Activated CD4-positive, alpha-beta memory T cell treated with anti-CD3 and anti-CD28 coated beads for 36 hours (primary cell): ENCODE measurements at regions not wholly inside any gene's neighbourhood (a gene's known extent, or its start where the extent isn't known, plus 50 kb on each side); places are given as distances from the start of the nearest gene placed in this dataset.

Source experiments
- CTCF ChIA-PET: fragments of 350-600 bp; sonication (Branson Sonifier 250); formaldehyde crosslinking; loops from one replicate; lab custom pipeline; 2021; ENCODE audit warnings: antibody characterized with exemption, inconsistent platforms; lab: Charles Lee
- POLR2A ChIA-PET: fragments of 350-600 bp; sonication (Branson Sonifier 250); formaldehyde crosslinking; loops from one replicate; lab custom pipeline; 2021; ENCODE audit warnings: antibody characterized with exemption; lab: Charles Lee
- DNase-seq: peaks from one replicate; pipeline ENCODE4 v3.0.0-alpha.2; 2020
- H3K27ac Mint-ChIP-seq: one replicate; pipeline ENCODE4 v1.8.0; 2021; ENCODE audit warnings: mixed read lengths
- H3K27me3 Mint-ChIP-seq: one replicate; pipeline ENCODE4 v1.8.0; 2021; ENCODE audit warnings: mixed read lengths
- H3K36me3 Mint-ChIP-seq: one replicate; pipeline ENCODE4 v1.8.0; 2021; ENCODE audit warnings: mixed read lengths
- H3K4me1 Mint-ChIP-seq: one replicate; pipeline ENCODE4 v1.8.0; 2021; ENCODE audit warnings: low read depth, mixed read lengths
- H3K4me3 Mint-ChIP-seq: one replicate; pipeline ENCODE4 v1.8.0; 2021; ENCODE audit warnings: mild to moderate bottlenecking, mixed read lengths
- H3K9me3 Mint-ChIP-seq: one replicate; pipeline ENCODE4 v1.8.0; 2021; ENCODE audit warnings: mixed read lengths
- intact Hi-C: fragments of 100-400 bp; cut with micrococcal nuclease; formaldehyde crosslinking; loops from one replicate; pipeline ENCODE4 v1.15.1; 2023

- no peak overlapping the region for H3K4me3 Mint-ChIP-seq
- ChIA-PET POLR2A (no interaction called here), CTCF (interaction anchor here (0.7 to 9.5 kb wide), 6 partner anchors 20 to 504 kb away, joined by 3 to 135 read pairs (median 5); no protein-coding TSS in a partner anchor)
- DNase-seq, result no peak
- peaks cover 3% of the 10 kb centered on the region for H3K27me3 Mint-ChIP-seq
- no peak overlapping the region for H3K27ac Mint-ChIP-seq
- H3K36me3 Mint-ChIP-seq, result no peaks in the 10 kb centered on the region
- H3K9me3 Mint-ChIP-seq, result no peaks in the 10 kb centered on the region
- intact Hi-C loops, result no loop called here
- no peaks in the 10 kb centered on the region for H3K4me1 Mint-ChIP-seq
These were observed 87.2 kb upstream of the LANCL2 start for GRCh38 chr7:55277916-55278315.

GRCh38 chr7:55278321-55278720, 86.8 kb upstream of the LANCL2 start:
- H3K27me3 Mint-ChIP-seq, result peaks cover 3% of the 10 kb centered on the region
- POLR2A ChIA-PET, result no interaction called here
- no peaks in the 10 kb centered on the region for H3K4me1 Mint-ChIP-seq
- intact Hi-C loops, result no loop called here
- CTCF ChIA-PET, result interaction anchor here (1.1 to 9.5 kb wide), 3 partner anchors 23 to 136 kb away, joined by 3 to 135 read pairs (median 4); no protein-coding TSS in a partner anchor
- H3K27ac Mint-ChIP-seq, result no peak overlapping the region
- H3K9me3 Mint-ChIP-seq, result no peaks in the 10 kb centered on the region
- no peak for DNase-seq
- H3K4me3 Mint-ChIP-seq, result no peak overlapping the region
- H3K36me3 Mint-ChIP-seq, result no peaks in the 10 kb centered on the region

- H3K36me3 Mint-ChIP-seq, result no peaks in the 10 kb centered on the region
- DNase-seq, result no peak
- intact Hi-C loops, result no loop called here
- no peak overlapping the region for H3K4me3 Mint-ChIP-seq
- ChIA-PET POLR2A (no interaction called here), CTCF (interaction anchor here (0.6 to 9.5 kb wide), 13 partner anchors 9 to 506 kb away, joined by 3 to 135 read pairs (median 4); partner anchors contain the start of gene LANCL2)
- no peaks in the 10 kb centered on the region for H3K4me1 Mint-ChIP-seq
- H3K27me3 Mint-ChIP-seq, result peaks cover 3% of the 10 kb centered on the region
- no peaks in the 10 kb centered on the region for H3K9me3 Mint-ChIP-seq
- H3K27ac Mint-ChIP-seq, result no peak overlapping the region
These were observed 85.9 kb upstream of the LANCL2 start for GRCh38 chr7:55279080-55279845.

- DNase-seq, result peak; percentile 66
- Mint-ChIP-seq H3K27me3 (peaks cover 3% of the 10 kb centered on the region), H3K4me3 (no peak overlapping the region), H3K27ac (no peak overlapping the region), H3K4me1 (no peaks in the 10 kb centered on the region), H3K9me3 (no peaks in the 10 kb centered on the region), H3K36me3 (no peaks in the 10 kb centered on the region)
- CTCF ChIA-PET, result interaction anchor here (0.6 to 9.5 kb wide), 20 partner anchors 9 to 685 kb away, joined by 3 to 135 read pairs (median 4); partner anchors contain the start of genes LANCL2 and NIPSNAP2
- POLR2A ChIA-PET, result no interaction called here
- intact Hi-C loops, result loop anchor here (1.0 to 2.0 kb wide), 3 partner anchors 85 to 319 kb away; partner anchors contain the start of gene LANCL2
These were observed 85.1 kb upstream of the LANCL2 start for GRCh38 chr7:55280031-55280454.

- no peaks in the 10 kb centered on the region for H3K36me3 Mint-ChIP-seq
- no peaks in the 10 kb centered on the region for H3K4me1 Mint-ChIP-seq
- POLR2A ChIA-PET, result no interaction called here
- CTCF ChIA-PET, result interaction anchor here (0.7 to 1.9 kb wide), 2 partner anchors 31 to 33 kb away, joined by 3 to 6 read pairs; no protein-coding TSS in a partner anchor
- DNase-seq, result no peak
- H3K9me3 Mint-ChIP-seq, result no peaks in the 10 kb centered on the region
- intact Hi-C loops, result no loop called here
- H3K27me3 Mint-ChIP-seq, result peaks cover 4% of the 10 kb centered on the region
- H3K4me3 Mint-ChIP-seq, result no peak overlapping the region
- no peak overlapping the region for H3K27ac Mint-ChIP-seq
These were observed 79.5 kb upstream of the LANCL2 start for GRCh38 chr7:55285665-55286064.

- POLR2A ChIA-PET, result interaction anchor here (0.6 kb wide), 1 partner anchor 158 kb away, joined by 3 read pairs; no protein-coding TSS in a partner anchor
- Mint-ChIP-seq H3K27ac (no peak overlapping the region), H3K4me1 (no peaks in the 10 kb centered on the region), H3K9me3 (no peaks in the 10 kb centered on the region), H3K27me3 (peaks cover 4% of the 10 kb centered on the region), H3K36me3 (no peaks in the 10 kb centered on the region), H3K4me3 (no peak overlapping the region)
- DNase-seq, result no peak
- intact Hi-C loops, result no loop called here
- CTCF ChIA-PET, result interaction anchor here (0.7 to 4.6 kb wide), 2 partner anchors 34 to 128 kb away, joined by 3 to 28 read pairs; no protein-coding TSS in a partner anchor
These were observed 78.5 kb upstream of the LANCL2 start for GRCh38 chr7:55286666-55287065.

GRCh38 chr7:55288070-55288824, 76.9 kb upstream of the LANCL2 start:
- ChIA-PET POLR2A (no interaction called here), CTCF (interaction anchor here (1.0 to 4.6 kb wide), 5 partner anchors 8 to 126 kb away, joined by 3 to 28 read pairs (median 4); no protein-coding TSS in a partner anchor)
- Mint-ChIP-seq H3K4me1 (no peaks in the 10 kb centered on the region), H3K4me3 (no peak overlapping the region), H3K9me3 (no peaks in the 10 kb centered on the region), H3K27ac (no peak overlapping the region), H3K27me3 (peaks cover 9% of the 10 kb centered on the region), H3K36me3 (no peaks in the 10 kb centered on the region)
- DNase-seq, result no peak
- intact Hi-C loops, result no loop called here

- no peaks in the 10 kb centered on the region for H3K4me1 Mint-ChIP-seq
- DNase-seq, result no peak
- H3K9me3 Mint-ChIP-seq, result no peaks in the 10 kb centered on the region
- ChIA-PET POLR2A (no interaction called here), CTCF (interaction anchor here (0.8 to 1.5 kb wide), 2 partner anchors 16 to 734 kb away, joined by 3 to 4 read pairs; no protein-coding TSS in a partner anchor)
- no peaks in the 10 kb centered on the region for H3K36me3 Mint-ChIP-seq
- peaks cover 24% of the 10 kb centered on the region for H3K27me3 Mint-ChIP-seq
- H3K4me3 Mint-ChIP-seq, result no peak overlapping the region
- no peak overlapping the region for H3K27ac Mint-ChIP-seq
- intact Hi-C loops, result no loop called here
These were observed 69.1 kb upstream of the LANCL2 start for GRCh38 chr7:55296070-55296469.

GRCh38 chr7:55299273-55299967, 65.7 kb upstream of the LANCL2 start:
- ChIA-PET CTCF (no interaction called here), POLR2A (no interaction called here)
- intact Hi-C loops, result no loop called here
- no peak for DNase-seq
- no peak overlapping the region for H3K4me3 Mint-ChIP-seq
- H3K4me1 Mint-ChIP-seq, result no peaks in the 10 kb centered on the region
- H3K36me3 Mint-ChIP-seq, result no peaks in the 10 kb centered on the region
- peaks cover 25% of the 10 kb centered on the region for H3K27me3 Mint-ChIP-seq
- H3K27ac Mint-ChIP-seq, result no peak overlapping the region
- H3K9me3 Mint-ChIP-seq, result no peaks in the 10 kb centered on the region

GRCh38 chr7:55303220-55303619, 61.9 kb upstream of the LANCL2 start:
- POLR2A ChIA-PET, result no interaction called here
- intact Hi-C loops, result no loop called here

GRCh38 chr7:55304018-55304762, 60.9 kb upstream of the LANCL2 start:
- POLR2A ChIA-PET, result no interaction called here
- Mint-ChIP-seq H3K9me3 (no peaks in the 10 kb centered on the region), H3K36me3 (no peaks in the 10 kb centered on the region), H3K4me3 (no peak overlapping the region), H3K27ac (no peak overlapping the region), H3K27me3 (peaks cover 33% of the 10 kb centered on the region), H3K4me1 (peaks cover 27% of the 10 kb centered on the region)
- DNase-seq, result no peak
- CTCF ChIA-PET, result no interaction called here
- intact Hi-C loops, result no loop called here

More at GRCh38 chr7:55303220-55303619, 61.9 kb upstream of the LANCL2 start:
- no peak for DNase-seq
- H3K9me3 Mint-ChIP-seq, result no peaks in the 10 kb centered on the region
- H3K36me3 Mint-ChIP-seq, result no peaks in the 10 kb centered on the region
- peaks cover 17% of the 10 kb centered on the region for H3K4me1 Mint-ChIP-seq
- CTCF ChIA-PET, result interaction anchor here (1.9 kb wide), 1 partner anchor 15 kb away, joined by 4 read pairs; no protein-coding TSS in a partner anchor
- H3K27me3 Mint-ChIP-seq, result peaks cover 36% of the 10 kb centered on the region
- H3K27ac Mint-ChIP-seq, result no peak overlapping the region
- no peak overlapping the region for H3K4me3 Mint-ChIP-seq
